WTC11 (cell line): ENCODE measurements at regions not wholly inside any gene's neighbourhood (a gene's known extent, or its start where the extent isn't known, plus 50 kb on each side); places are given as distances from the start of the nearest gene placed in this dataset.

ENCODE experiments used
- ATAC-seq: fragments of 200-7000 bp; cut with Tn5 transposase; 2 replicates; pipeline ENCODE4 v1.10.0; 2021; ENCODE audit warnings: mild to moderate bottlenecking, moderate library complexity
- CTCF ChIA-PET: fragments of 300-600 bp; sonication (Branson Sonifier 250); formaldehyde crosslinking; loops from one replicate; lab custom pipeline; 2021; ENCODE audit warnings: antibody characterized with exemption; lab: Charles Lee
- POLR2A ChIA-PET: fragments of 350-600 bp; sonication (Branson Sonifier 250); formaldehyde crosslinking; loops from one replicate; lab custom pipeline; 2021; ENCODE audit warnings: antibody characterized with exemption; lab: Charles Lee
- DNase-seq: peaks from one replicate; pipeline ENCODE4 v3.0.0; 2021; ENCODE audit warnings: low spot score
- H3K27ac Mint-ChIP-seq: 2 replicates; pipeline ENCODE4 v1.8.0; 2021; ENCODE audit warnings: mixed read lengths
- H3K27me3 Mint-ChIP-seq: 2 replicates; pipeline ENCODE4 v1.8.0; 2021; ENCODE audit warnings: low read depth, mild to moderate bottlenecking, moderate library complexity, mixed read lengths
- H3K36me3 Mint-ChIP-seq: 2 replicates; pipeline ENCODE4 v1.8.0; 2021; ENCODE audit warnings: mixed read lengths
- H3K4me1 Mint-ChIP-seq: 2 replicates; pipeline ENCODE4 v1.8.0; 2022; ENCODE audit warnings: mixed read lengths
- H3K4me3 Mint-ChIP-seq: 2 replicates; pipeline ENCODE4 v1.8.0; 2021; ENCODE audit warnings: mild to moderate bottlenecking, moderate library complexity, mixed read lengths
- H3K9me3 Mint-ChIP-seq: 2 replicates; pipeline ENCODE4 v1.8.0; 2021; ENCODE audit warnings: mixed read lengths
- AR ChIP-seq: fragments of 250-450 bp; sonication (Bioruptor Pico); IDR thresholded peaks from 2 replicates; pipeline ENCODE4 v1.9.0; 2021; ENCODE audit warnings: mild to moderate bottlenecking
- ARID4B ChIP-seq: sonication (generic); formaldehyde crosslinking; IDR thresholded peaks from 2 replicates; pipeline ENCODE4 v1.8.0; 2023; ENCODE audit warnings: missing genetic modification reagents, mild to moderate bottlenecking, borderline replicate concordance
- CBFB ChIP-seq: sonication (generic); formaldehyde crosslinking; IDR thresholded peaks from 2 replicates; pipeline ENCODE4 v1.8.1; 2022; ENCODE audit warnings: mild to moderate bottlenecking, low read depth, missing genetic modification reagents
- CDX4 ChIP-seq: fragments of 250-450 bp; sonication (Bioruptor Pico); IDR thresholded peaks from 2 replicates; pipeline ENCODE4 v1.9.0; 2021; ENCODE audit warnings: moderate library complexity, mild to moderate bottlenecking, inconsistent platforms, borderline replicate concordance
- CREB1 ChIP-seq: sonication (generic); formaldehyde crosslinking; IDR thresholded peaks from 2 replicates; pipeline ENCODE4 v1.8.0; 2023; ENCODE audit warnings: mild to moderate bottlenecking, missing genetic modification reagents
- CREM ChIP-seq: sonication (generic); formaldehyde crosslinking; IDR thresholded peaks from 2 replicates; pipeline ENCODE4 v1.8.1; 2022; ENCODE audit warnings: mild to moderate bottlenecking, missing genetic modification reagents, moderate library complexity
- ELF4 ChIP-seq: sonication (generic); formaldehyde crosslinking; IDR thresholded peaks from 2 replicates; pipeline ENCODE4 v1.8.1; 2022; ENCODE audit warnings: low read depth, mild to moderate bottlenecking, moderate library complexity, missing genetic modification reagents
- ERG ChIP-seq: fragments of 250-450 bp; sonication (Bioruptor Pico); IDR thresholded peaks from 2 replicates; pipeline ENCODE4 v1.8.0; 2021; ENCODE audit warnings: mild to moderate bottlenecking
- FOXP1 ChIP-seq: sonication (generic); formaldehyde crosslinking; IDR thresholded peaks from 2 replicates; pipeline ENCODE4 v1.8.0; 2022; ENCODE audit warnings: missing genetic modification reagents, mild to moderate bottlenecking, moderate library complexity, borderline replicate concordance
- HMGA2 ChIP-seq: fragments of 250-450 bp; sonication (Bioruptor Pico); IDR thresholded peaks from 2 replicates; pipeline ENCODE4 v1.4.0; 2021; ENCODE audit warnings: mild to moderate bottlenecking, moderate library complexity
- JAZF1 ChIP-seq: fragments of 250-450 bp; sonication (Bioruptor Pico); IDR thresholded peaks from 2 replicates; pipeline ENCODE4 v1.9.0; 2021; ENCODE audit warnings: moderate library complexity, mild to moderate bottlenecking, inconsistent platforms
- MXD4 ChIP-seq: fragments of 250-450 bp; sonication (Bioruptor Pico); IDR thresholded peaks from 2 replicates; pipeline ENCODE4 v1.8.0; 2021; ENCODE audit warnings: mild to moderate bottlenecking, moderate library complexity, borderline replicate concordance
- NR3C1 ChIP-seq: sonication (generic); formaldehyde crosslinking; conservative IDR thresholded peaks from 2 replicates; pipeline ENCODE4 v1.8.1; 2023; ENCODE audit warnings: low read depth, mild to moderate bottlenecking, missing genetic modification reagents
- PRRX2 ChIP-seq: fragments of 250-450 bp; sonication (Bioruptor Pico); IDR thresholded peaks from 2 replicates; pipeline ENCODE4 v1.8.0; 2021; ENCODE audit warnings: mild to moderate bottlenecking
- TCF7 ChIP-seq: sonication (generic); formaldehyde crosslinking; IDR thresholded peaks from 2 replicates; pipeline ENCODE4 v1.8.0; 2022; ENCODE audit warnings: mild to moderate bottlenecking, low read depth, missing genetic modification reagents, moderate library complexity
- TEAD1 ChIP-seq: sonication (generic); formaldehyde crosslinking; IDR thresholded peaks from 2 replicates; pipeline ENCODE4 v1.8.0; 2022; ENCODE audit warnings: mild to moderate bottlenecking, missing genetic modification reagents
- TEAD4 ChIP-seq: sonication (generic); formaldehyde crosslinking; IDR thresholded peaks from 2 replicates; pipeline ENCODE4 v1.8.0; 2022; ENCODE audit warnings: mild to moderate bottlenecking, missing genetic modification reagents
- ZNF671 ChIP-seq: fragments of 250-450 bp; sonication (Bioruptor Pico); IDR thresholded peaks from 2 replicates; pipeline ENCODE4 v1.8.0; 2021; ENCODE audit warnings: mild to moderate bottlenecking
- TF ChIP-seq, protein P1 (sequence below): fragments of 200-600 bp; IDR thresholded peaks from 2 replicates; pipeline ENCODE4 v1.8.0; 2022; ENCODE audit warnings: antibody characterized with exemption
- TF ChIP-seq, protein P2 (sequence below): sonication (generic); formaldehyde crosslinking; IDR thresholded peaks from 2 replicates; pipeline ENCODE4 v1.8.0; 2022; ENCODE audit warnings: mild to moderate bottlenecking, missing genetic modification reagents
- TF ChIP-seq, protein P3 (sequence below): sonication (generic); formaldehyde crosslinking; IDR thresholded peaks from 2 replicates; pipeline ENCODE4 v1.8.1; 2022; ENCODE audit warnings: low read depth, mild to moderate bottlenecking, moderate library complexity, missing genetic modification reagents, borderline replicate concordance
- TF ChIP-seq, protein P4 (sequence below): sonication (generic); formaldehyde crosslinking; IDR thresholded peaks from 2 replicates; pipeline ENCODE4 v1.8.1; 2023; ENCODE audit warnings: mild to moderate bottlenecking, missing genetic modification reagents, moderate library complexity

- TF ChIP-seq, protein P1, sequence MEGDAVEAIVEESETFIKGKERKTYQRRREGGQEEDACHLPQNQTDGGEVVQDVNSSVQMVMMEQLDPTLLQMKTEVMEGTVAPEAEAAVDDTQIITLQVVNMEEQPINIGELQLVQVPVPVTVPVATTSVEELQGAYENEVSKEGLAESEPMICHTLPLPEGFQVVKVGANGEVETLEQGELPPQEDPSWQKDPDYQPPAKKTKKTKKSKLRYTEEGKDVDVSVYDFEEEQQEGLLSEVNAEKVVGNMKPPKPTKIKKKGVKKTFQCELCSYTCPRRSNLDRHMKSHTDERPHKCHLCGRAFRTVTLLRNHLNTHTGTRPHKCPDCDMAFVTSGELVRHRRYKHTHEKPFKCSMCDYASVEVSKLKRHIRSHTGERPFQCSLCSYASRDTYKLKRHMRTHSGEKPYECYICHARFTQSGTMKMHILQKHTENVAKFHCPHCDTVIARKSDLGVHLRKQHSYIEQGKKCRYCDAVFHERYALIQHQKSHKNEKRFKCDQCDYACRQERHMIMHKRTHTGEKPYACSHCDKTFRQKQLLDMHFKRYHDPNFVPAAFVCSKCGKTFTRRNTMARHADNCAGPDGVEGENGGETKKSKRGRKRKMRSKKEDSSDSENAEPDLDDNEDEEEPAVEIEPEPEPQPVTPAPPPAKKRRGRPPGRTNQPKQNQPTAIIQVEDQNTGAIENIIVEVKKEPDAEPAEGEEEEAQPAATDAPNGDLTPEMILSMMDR = no peak
- TF ChIP-seq ELF4 (CRISPR knock-in tag) = no peak
- no peak for TF ChIP-seq AR (CRISPR knock-in tag)
- TF ChIP-seq FOXP1 (CRISPR knock-in tag) = no peak
- no peak for TF ChIP-seq MXD4
- TF ChIP-seq TEAD4 (CRISPR knock-in tag) = no peak
- TF ChIP-seq JAZF1 = no peak
These were observed 174.3 kb upstream of the PWP1 start (continued) for GRCh38 chr12:107511292-107511691.

GRCh38 chr12:107512391-107512790 lies 173.2 kb upstream of the PWP1 start:
- 0 out of 2 replicates have a peak, but pooled peaks cover 5% of the 10 kb centered on the region for H3K9me3 Mint-ChIP-seq
- ATAC-seq (no peak), DNase-seq (no peak)
- no peaks in the 10 kb centered on the region for H3K36me3 Mint-ChIP-seq
- peaks cover 15% of the 10 kb centered on the region for H3K4me1 Mint-ChIP-seq
- no peak overlapping the region for H3K27ac Mint-ChIP-seq
- peaks cover 2% of the 10 kb centered on the region; the same call in 1 of the 2 replicates for H3K27me3 Mint-ChIP-seq
- H3K4me3 Mint-ChIP-seq = no peak overlapping the region
- POLR2A ChIA-PET = no interaction called here
- CTCF ChIA-PET = interaction anchor here (1.0 to 2.5 kb wide), 2 partner anchors 11 to 109 kb away, joined by 4 to 9 read pairs; no protein-coding TSS in a partner anchor
- TF ChIP-seq TEAD1 (CRISPR knock-in tag) (no peak), ERG (no peak), CREM (CRISPR knock-in tag) (no peak), HMGA2 (CRISPR knock-in tag) (no peak), CDX4 (CRISPR knock-in tag) (no peak), ZNF671 (no peak), TCF7 (CRISPR knock-in tag) (no peak), CBFB (CRISPR knock-in tag) (no peak), ARID4B (no peak), PRRX2 (no peak), NR3C1 (CRISPR knock-in tag) (no peak), CREB1 (CRISPR knock-in tag) (no peak)
- TF ChIP-seq, protein P2, sequence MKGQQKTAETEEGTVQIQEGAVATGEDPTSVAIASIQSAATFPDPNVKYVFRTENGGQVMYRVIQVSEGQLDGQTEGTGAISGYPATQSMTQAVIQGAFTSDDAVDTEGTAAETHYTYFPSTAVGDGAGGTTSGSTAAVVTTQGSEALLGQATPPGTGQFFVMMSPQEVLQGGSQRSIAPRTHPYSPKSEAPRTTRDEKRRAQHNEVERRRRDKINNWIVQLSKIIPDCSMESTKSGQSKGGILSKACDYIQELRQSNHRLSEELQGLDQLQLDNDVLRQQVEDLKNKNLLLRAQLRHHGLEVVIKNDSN (CRISPR knock-in tag) = no peak
- TF ChIP-seq, protein P3, sequence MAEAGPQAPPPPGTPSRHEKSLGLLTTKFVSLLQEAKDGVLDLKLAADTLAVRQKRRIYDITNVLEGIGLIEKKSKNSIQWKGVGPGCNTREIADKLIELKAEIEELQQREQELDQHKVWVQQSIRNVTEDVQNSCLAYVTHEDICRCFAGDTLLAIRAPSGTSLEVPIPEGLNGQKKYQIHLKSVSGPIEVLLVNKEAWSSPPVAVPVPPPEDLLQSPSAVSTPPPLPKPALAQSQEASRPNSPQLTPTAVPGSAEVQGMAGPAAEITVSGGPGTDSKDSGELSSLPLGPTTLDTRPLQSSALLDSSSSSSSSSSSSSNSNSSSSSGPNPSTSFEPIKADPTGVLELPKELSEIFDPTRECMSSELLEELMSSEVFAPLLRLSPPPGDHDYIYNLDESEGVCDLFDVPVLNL = no peak
- TF ChIP-seq, protein P4, sequence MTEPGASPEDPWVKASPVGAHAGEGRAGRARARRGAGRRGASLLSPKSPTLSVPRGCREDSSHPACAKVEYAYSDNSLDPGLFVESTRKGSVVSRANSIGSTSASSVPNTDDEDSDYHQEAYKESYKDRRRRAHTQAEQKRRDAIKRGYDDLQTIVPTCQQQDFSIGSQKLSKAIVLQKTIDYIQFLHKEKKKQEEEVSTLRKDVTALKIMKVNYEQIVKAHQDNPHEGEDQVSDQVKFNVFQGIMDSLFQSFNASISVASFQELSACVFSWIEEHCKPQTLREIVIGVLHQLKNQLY (CRISPR knock-in tag) = no peak
